Tibial nerve (tissue), 3 donors: ENCODE measurements at regions not wholly inside any gene's neighbourhood (a gene's known extent, or its start where the extent isn't known, plus 50 kb on each side); places are given as distances from the start of the nearest gene placed in this dataset.

Source experiments
- POLR2A ChIP-seq, 2 donors: fragments of 450-650 bp; IDR thresholded peaks; one replicate each; pipeline ENCODE4 v1.6.1; 2017; ENCODE audit warnings: antibody characterized with exemption in 2 of 2, mild to moderate bottlenecking in 2 of 2, moderate library complexity in 2 of 2
- TF ChIP-seq, protein P1 (sequence below), 5 experiments: fragments of 200-600 bp in 3 of 5; fragments of 450-650 bp in 2 of 5; sonication (generic) in 3 of 5; IDR thresholded peaks; one replicate each; pipeline ENCODE4 v1.5.1; 2016 to 2019; ENCODE audit warnings: antibody characterized with exemption in 5 of 5, mild to moderate bottlenecking in 3 of 5, moderate library complexity in 2 of 5

DNA sequence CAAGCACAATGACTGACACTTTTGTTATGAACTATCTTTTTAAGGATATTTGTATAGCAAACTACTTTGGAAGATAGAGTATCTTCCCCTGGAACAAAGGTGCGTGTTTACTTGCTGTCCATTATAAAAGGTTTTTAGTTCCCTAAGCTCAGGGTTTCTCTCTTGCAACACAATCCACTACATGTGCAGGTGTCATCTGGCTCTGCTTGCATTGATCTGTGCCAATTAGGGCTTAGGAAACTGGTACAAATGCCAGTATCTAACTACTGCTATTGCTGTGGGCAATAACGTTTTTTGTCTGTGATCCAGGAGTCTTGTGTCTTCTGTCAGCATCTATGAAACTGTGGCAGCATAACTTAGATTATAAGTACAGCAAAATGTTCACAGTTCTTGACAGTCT, 68.3 kb upstream of the ABCD3 start:
- TF ChIP-seq, protein P1, sequence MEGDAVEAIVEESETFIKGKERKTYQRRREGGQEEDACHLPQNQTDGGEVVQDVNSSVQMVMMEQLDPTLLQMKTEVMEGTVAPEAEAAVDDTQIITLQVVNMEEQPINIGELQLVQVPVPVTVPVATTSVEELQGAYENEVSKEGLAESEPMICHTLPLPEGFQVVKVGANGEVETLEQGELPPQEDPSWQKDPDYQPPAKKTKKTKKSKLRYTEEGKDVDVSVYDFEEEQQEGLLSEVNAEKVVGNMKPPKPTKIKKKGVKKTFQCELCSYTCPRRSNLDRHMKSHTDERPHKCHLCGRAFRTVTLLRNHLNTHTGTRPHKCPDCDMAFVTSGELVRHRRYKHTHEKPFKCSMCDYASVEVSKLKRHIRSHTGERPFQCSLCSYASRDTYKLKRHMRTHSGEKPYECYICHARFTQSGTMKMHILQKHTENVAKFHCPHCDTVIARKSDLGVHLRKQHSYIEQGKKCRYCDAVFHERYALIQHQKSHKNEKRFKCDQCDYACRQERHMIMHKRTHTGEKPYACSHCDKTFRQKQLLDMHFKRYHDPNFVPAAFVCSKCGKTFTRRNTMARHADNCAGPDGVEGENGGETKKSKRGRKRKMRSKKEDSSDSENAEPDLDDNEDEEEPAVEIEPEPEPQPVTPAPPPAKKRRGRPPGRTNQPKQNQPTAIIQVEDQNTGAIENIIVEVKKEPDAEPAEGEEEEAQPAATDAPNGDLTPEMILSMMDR (IDR thresholded peaks at IDR 0.05): no peak
- no peak for TF ChIP-seq POLR2A (IDR thresholded peaks at IDR 0.05)
